ENCODE measurements at regions not wholly inside any gene's neighbourhood (a gene's known extent, or its start where the extent isn't known, plus 50 kb on each side); places are given as distances from the start of the nearest gene placed in this dataset.

DNA sequence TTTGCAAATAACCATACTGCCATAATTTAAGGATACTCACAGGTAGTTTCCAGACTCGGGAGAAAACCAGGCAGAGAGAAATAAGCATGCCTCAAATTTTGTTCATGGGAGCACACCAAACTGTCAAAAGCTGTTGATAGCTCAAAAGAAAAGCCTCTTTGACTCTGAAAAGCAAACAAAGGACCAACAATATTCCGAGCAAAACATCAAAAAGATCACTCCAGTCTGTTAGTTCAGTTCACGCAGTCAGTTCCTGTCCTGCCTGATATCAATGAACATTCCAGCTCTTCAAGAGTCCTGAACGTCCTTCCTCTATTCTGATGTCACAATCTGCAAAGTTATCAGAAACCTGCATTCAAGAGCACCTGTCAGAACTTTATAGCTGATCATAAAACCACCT lies 78.7 kb downstream of the RRM2 start:
- Histone ChIP-seq H3K36me3 (replicated peaks in 1 of 2) (no peaks in the 10 kb centered on the region), H3K9me3 (replicated peaks in 1 of 3) (no peaks in the 10 kb centered on the region), H3K27me3 (no peaks in the 10 kb centered on the region), H3K27ac (no peak overlapping the region), H3K4me3 (no peak overlapping the region), H3K4me1 (replicated peaks in 1 of 2) (no peaks in the 10 kb centered on the region)
- intact Hi-C loops (cut with DNase I) = no loop called here
- no peak for DNase-seq
- WGBS, 4 donors = 77 to 87% (median 83%) methylated on average over 4 of the region's 4 CpGs
- TF ChIP-seq, protein P1, sequence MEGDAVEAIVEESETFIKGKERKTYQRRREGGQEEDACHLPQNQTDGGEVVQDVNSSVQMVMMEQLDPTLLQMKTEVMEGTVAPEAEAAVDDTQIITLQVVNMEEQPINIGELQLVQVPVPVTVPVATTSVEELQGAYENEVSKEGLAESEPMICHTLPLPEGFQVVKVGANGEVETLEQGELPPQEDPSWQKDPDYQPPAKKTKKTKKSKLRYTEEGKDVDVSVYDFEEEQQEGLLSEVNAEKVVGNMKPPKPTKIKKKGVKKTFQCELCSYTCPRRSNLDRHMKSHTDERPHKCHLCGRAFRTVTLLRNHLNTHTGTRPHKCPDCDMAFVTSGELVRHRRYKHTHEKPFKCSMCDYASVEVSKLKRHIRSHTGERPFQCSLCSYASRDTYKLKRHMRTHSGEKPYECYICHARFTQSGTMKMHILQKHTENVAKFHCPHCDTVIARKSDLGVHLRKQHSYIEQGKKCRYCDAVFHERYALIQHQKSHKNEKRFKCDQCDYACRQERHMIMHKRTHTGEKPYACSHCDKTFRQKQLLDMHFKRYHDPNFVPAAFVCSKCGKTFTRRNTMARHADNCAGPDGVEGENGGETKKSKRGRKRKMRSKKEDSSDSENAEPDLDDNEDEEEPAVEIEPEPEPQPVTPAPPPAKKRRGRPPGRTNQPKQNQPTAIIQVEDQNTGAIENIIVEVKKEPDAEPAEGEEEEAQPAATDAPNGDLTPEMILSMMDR (IDR thresholded peaks at IDR 0.05) = no peak
- TF ChIP-seq POLR2A (IDR thresholded peaks at IDR 0.05) = no peak

DNA sequence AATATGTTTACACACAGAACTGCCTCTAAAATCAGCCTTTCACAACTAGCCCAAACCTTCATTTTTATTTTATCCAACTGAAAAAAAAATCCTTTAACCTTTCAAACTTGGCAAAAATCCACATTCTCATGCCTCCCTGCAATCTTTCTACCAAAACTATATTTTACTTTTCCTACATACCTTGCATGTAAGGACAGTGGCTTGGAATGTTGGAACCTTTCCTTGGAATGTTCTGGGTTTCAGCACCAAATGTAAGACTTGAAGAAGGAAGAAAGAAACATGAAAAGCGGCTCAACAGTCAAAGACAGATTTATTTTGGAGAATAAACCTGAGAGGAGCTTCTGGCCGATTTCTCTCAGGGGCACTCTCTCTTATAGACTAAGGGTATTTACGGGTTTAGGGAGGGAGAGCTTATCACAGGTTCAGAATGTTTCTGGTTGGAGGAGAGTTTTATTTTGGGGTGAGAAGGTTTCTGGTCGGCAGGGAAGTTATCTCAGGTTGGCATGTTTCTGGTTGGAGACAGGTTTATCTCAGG lies 79.7 kb downstream of the RRM2 start:
- no peak for TF ChIP-seq POLR2A (IDR thresholded peaks at IDR 0.05)
- TF ChIP-seq, protein P1 (IDR thresholded peaks at IDR 0.05) = no peak
- no peak overlapping the region for H3K4me3 ChIP-seq
- intact Hi-C loops (cut with DNase I) = no loop called here
- H3K9me3 ChIP-seq (replicated peaks in 1 of 3) = no peaks in the 10 kb centered on the region
- DNase-seq = no peak
- no peaks in the 10 kb centered on the region for H3K36me3 ChIP-seq (replicated peaks in 1 of 2)
- no peak overlapping the region for H3K27ac ChIP-seq
- 80 to 85% (median 82%) methylated on average over 4 of the region's 4 CpGs for WGBS, 4 donors
- H3K4me1 ChIP-seq (replicated peaks in 1 of 2) = no peaks in the 10 kb centered on the region
- no peaks in the 10 kb centered on the region for H3K27me3 ChIP-seq

DNA sequence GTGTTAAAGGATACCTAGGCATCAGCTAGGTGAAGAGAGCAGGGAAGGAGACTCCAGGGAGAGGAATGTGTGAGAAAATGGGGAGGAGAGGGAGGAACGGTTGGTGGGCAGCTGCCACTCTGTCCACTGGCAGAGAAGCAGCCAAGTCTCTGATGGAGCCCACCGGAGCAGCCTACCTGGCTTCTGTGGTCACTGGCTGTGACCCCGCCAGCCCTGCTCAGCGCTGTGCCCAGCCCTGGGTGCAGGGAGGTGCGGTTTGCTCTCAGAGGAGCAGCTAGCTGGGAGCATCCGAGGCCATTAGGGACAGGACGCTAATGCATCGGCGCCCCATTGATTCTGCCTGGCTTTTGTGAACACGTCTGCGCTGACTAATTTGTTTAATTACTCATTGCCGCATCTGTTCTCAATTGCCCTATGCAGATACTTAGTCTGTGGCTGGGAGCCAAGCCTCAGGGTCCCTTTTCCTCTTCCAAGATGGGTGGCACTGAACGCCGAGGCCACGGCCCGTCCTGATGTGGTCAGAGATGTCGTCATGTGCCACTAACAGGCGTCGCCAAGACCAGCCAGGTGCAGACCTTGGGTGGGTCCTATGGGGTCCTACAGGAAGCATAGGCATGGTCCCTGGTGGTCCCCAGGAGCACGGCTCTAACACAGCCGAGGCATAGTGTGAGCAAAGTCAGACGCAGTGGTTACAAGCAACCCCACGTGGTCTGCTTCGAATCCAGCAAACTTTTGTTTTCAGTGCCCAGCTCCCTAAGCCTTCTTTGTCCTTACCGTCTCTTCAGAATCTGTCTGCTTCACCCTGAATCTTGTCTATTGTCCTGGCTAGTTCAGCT lies 82.0 kb downstream of the RRM2 start:
- intact Hi-C loops (cut with DNase I) = no loop called here
- no peak overlapping the region for H3K4me3 ChIP-seq
- H3K27ac ChIP-seq = no peak overlapping the region
- H3K36me3 ChIP-seq (replicated peaks in 1 of 2) = no peaks in the 10 kb centered on the region
- no peaks in the 10 kb centered on the region for H3K4me1 ChIP-seq (replicated peaks in 1 of 2)
- no peak for DNase-seq
- H3K9me3 ChIP-seq (replicated peaks in 1 of 3) = no peaks in the 10 kb centered on the region
- no peaks in the 10 kb centered on the region for H3K27me3 ChIP-seq
- WGBS, 4 donors = 86 to 88% (median 87%) methylated on average over 19 to 25 of the region's 25 CpGs
- TF ChIP-seq, protein P1 (IDR thresholded peaks at IDR 0.05) = no peak
- no peak for TF ChIP-seq POLR2A (IDR thresholded peaks at IDR 0.05)

DNA sequence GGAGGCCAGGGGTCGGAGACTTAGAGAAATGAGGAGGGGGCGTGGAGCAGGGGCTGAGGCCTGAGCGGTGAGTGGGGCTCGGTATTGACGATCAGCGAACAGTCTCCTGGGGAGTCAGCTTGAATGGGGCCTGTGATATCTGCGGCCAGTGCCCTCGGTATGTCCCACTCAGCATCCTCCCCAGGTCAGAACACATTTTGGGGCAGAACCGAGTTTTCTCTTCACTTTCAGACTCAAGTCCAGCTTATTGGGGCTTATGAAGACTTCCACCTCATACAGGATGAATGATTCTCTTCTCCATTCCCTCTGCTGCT lies 82.6 kb downstream of the RRM2 start:
- no peak overlapping the region for H3K27ac ChIP-seq
- intact Hi-C loops (cut with DNase I) = no loop called here
- no peak overlapping the region for H3K4me3 ChIP-seq
- no peaks in the 10 kb centered on the region for H3K9me3 ChIP-seq (replicated peaks in 1 of 3)
- DNase-seq = no peak
- TF ChIP-seq, protein P1 (IDR thresholded peaks at IDR 0.05) = no peak
- no peak for TF ChIP-seq POLR2A (IDR thresholded peaks at IDR 0.05)
- H3K27me3 ChIP-seq = no peaks in the 10 kb centered on the region
- H3K4me1 ChIP-seq (replicated peaks in 1 of 2) = no peaks in the 10 kb centered on the region
- 83 to 91% (median 89%) methylated on average over 9 of the region's 9 CpGs for WGBS, 4 donors
- no peaks in the 10 kb centered on the region for H3K36me3 ChIP-seq (replicated peaks in 1 of 2)

Data from adrenal gland (tissue), 9 donors.